Thoracic aorta (tissue), 2 donors: ENCODE measurements at regions not wholly inside any gene's neighbourhood (a gene's known extent, or its start where the extent isn't known, plus 50 kb on each side); places are given as distances from the start of the nearest gene placed in this dataset.

ENCODE experiments used
- ATAC-seq: fragments of 150-250 bp; one replicate; pipeline ENCODE4 v1.8.0; 2017; ENCODE audit warnings: low read depth; ENCODE audit not compliant: insufficient number of reproducible peaks, low FRiP score
- DNase-seq: peaks from one replicate; pipeline ENCODE4 v3.0.0-alpha.2; 2020; ENCODE audit warnings: low spot score
- H3K27ac ChIP-seq, 2 donors: fragments of 200-600 bp; sonication (generic); 1 replicate in 1 of 2; 2 replicates in 1 of 2; pipeline ENCODE4 v1.5.1; 2016; ENCODE audit warnings: mild to moderate bottlenecking in 2 of 2, moderate library complexity in 2 of 2
- H3K27me3 ChIP-seq: fragments of 200-600 bp; sonication (generic); replicated peaks from 2 replicates; pipeline ENCODE4 v1.6.0; 2016; ENCODE audit warnings: mild to moderate bottlenecking; ENCODE audit not compliant: insufficient read depth
- H3K36me3 ChIP-seq: fragments of 200-600 bp; sonication (generic); one replicate; pipeline ENCODE4 v1.5.1; 2016
- H3K4me1 ChIP-seq, 2 donors: fragments of 200-600 bp; sonication (generic); 1 replicate in 1 of 2; 2 replicates in 1 of 2; pipeline versions ENCODE4 v1.5.1 to v1.6.0; 2016; ENCODE audit warnings: low read depth in 2 of 2, mild to moderate bottlenecking in 1 of 2; ENCODE audit not compliant: control insufficient read depth in 1 of 2
- H3K4me3 ChIP-seq: fragments of 200-600 bp; sonication (generic); 2 replicates; pipeline ENCODE4 v1.5.1; 2016; ENCODE audit warnings: mild to moderate bottlenecking
- H3K9me3 ChIP-seq: fragments of 200-600 bp; sonication (generic); 2 replicates; pipeline ENCODE4 v1.5.1; 2016
- TF ChIP-seq, protein P1 (sequence below): fragments of 200-600 bp; sonication (generic); IDR thresholded peaks from one replicate; pipeline ENCODE4 v1.5.1; 2019; ENCODE audit warnings: antibody characterized with exemption

DNA sequence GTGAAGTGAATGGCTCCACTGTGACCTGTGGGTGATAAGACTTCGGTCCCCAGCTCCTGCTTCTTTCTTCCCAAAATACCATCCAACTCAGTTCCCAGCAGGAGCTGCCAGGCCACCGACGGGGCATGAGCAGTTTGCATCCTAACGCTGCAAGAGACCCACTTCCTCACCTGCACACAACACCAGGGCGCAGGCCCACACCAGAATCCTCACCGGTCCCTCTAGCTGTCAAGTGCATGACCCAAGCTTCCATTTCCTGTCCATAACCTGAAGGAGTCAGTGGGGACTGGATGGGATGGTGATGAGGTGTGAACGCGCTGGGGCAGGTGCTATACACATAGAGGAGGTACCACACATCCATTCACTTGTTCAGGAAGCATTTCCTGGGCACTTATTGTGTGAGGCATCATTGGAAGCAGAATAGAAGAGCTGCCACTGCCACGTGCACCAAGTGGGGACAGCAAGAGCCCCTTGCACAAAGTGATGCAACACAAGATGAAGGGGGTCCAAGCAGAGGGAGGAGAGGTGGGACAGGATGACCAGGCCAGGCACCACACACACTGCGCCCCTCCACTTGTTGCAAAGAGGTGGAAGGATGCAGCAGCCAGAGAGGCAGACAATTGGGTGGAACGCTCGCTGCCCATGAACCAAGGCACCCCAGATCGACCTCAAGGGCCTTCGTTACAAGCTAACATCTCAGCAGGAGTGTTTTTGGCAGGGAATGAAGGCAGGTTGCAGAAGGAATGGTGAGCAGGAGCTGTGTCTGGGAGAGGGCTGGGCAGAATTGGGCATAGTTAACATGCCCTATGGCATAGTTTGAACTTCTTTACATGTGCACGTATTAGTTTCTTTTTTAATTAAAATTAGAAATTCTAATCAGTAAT is 605.8 kb upstream of the MGMT start:
- Histone ChIP-seq H3K27ac (no peak overlapping the region), H3K36me3 (no peaks in the 10 kb centered on the region), H3K4me3 (no peak overlapping the region), H3K27me3 (no peaks in the 10 kb centered on the region), H3K9me3 (no peaks in the 10 kb centered on the region), H3K4me1 (no peaks in the 10 kb centered on the region)
- DNase-seq = no peak
- TF ChIP-seq, protein P1, sequence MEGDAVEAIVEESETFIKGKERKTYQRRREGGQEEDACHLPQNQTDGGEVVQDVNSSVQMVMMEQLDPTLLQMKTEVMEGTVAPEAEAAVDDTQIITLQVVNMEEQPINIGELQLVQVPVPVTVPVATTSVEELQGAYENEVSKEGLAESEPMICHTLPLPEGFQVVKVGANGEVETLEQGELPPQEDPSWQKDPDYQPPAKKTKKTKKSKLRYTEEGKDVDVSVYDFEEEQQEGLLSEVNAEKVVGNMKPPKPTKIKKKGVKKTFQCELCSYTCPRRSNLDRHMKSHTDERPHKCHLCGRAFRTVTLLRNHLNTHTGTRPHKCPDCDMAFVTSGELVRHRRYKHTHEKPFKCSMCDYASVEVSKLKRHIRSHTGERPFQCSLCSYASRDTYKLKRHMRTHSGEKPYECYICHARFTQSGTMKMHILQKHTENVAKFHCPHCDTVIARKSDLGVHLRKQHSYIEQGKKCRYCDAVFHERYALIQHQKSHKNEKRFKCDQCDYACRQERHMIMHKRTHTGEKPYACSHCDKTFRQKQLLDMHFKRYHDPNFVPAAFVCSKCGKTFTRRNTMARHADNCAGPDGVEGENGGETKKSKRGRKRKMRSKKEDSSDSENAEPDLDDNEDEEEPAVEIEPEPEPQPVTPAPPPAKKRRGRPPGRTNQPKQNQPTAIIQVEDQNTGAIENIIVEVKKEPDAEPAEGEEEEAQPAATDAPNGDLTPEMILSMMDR = no peak
- no peak for ATAC-seq

DNA sequence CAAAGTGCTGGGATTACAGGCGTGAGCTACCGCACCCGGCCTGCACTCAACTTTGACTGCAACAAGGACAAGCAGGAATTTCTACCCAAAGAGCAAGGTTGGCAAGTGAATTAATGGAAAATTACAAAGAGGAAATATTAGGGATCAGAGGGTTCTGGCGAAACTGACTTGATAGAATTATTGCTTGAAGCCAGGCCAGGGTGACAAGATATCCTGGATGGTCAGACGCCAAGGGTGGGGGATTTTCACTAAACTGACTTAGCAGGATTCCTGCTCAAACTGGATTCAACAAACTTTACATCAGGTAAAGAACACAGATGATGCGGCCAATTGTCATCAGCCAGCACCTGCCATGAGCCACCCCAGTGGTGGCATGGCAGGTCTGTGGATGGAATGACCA is 603.6 kb upstream of the MGMT start:
- no peak overlapping the region for H3K27ac ChIP-seq
- no peaks in the 10 kb centered on the region for H3K9me3 ChIP-seq
- ATAC-seq (no peak), DNase-seq (no peak)
- H3K4me1 ChIP-seq = no peaks in the 10 kb centered on the region
- no peaks in the 10 kb centered on the region for H3K27me3 ChIP-seq
- TF ChIP-seq, protein P1 = no peak
- no peaks in the 10 kb centered on the region for H3K36me3 ChIP-seq
- H3K4me3 ChIP-seq = no peak overlapping the region

DNA sequence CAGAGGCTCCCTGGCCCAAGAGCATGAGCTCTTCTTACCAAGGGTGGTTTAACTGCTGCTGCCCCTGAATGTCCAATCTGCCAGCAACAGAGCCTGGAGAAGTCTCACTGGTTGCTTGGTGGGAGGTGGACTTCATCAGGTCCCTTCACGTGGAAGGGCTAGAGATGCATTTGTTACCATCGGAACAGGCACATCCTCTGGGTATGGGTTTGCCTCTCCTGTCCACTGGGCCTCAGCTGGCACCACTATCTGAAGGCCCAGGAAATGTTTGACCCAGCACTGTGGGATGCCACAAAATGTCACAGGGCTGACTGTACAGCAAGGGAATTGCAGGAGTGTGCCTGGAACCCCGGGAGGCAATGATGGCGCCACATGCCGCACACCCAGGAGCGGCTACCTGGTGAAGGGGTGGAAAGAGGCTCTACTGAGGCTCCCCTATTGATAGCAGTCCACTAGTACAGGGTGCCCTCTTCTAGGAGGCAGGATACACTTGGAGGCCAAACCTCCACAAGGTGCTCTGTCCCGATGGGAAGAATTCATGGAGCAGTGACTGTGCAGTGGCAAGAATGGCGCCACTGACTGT is 603.1 kb upstream of the MGMT start:
- Histone ChIP-seq H3K36me3 (no peaks in the 10 kb centered on the region), H3K9me3 (no peaks in the 10 kb centered on the region), H3K4me3 (no peak overlapping the region), H3K27ac (no peak overlapping the region), H3K27me3 (no peaks in the 10 kb centered on the region), H3K4me1 (peaks cover 0 to 1% of the 10 kb centered on the region in 2 donors)
- no peak for DNase-seq
- no peak for ATAC-seq
- TF ChIP-seq, protein P1 = no peak

DNA sequence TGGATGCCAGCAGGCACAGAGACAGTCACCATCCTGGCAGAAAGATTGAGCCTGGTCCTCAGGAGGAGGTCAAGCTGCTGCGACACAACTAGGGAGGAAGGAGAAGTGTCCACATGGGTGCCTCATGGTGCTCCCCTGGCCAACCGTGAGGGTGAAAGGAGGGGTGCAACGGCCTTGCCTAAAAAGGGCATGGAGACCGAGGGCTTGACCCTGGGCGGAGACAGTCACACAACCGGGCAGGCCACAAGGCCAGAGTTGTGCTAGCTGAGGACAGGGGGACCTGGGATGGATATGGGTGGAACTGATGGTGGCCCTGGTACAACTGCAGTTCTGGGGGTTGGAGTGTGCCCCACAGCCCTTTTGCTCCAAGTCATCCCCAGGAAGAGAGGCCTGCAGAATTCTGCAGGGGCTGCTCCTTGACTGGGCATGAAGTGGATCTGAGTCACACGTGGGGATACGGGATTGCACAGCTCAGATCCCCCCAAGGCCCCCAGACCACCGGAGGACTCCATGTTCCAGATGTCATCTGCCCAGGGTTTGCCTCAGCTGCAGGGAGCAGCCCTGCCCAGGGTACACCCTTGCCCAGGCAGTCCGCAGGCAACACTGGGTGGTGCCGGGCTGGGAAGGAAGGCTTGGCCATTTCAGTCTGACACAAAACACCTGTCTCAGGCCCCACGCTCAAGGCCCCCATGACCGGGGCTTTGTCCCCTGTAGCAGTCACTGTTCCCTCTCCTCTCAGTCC is 602.3 kb upstream of the MGMT start:
- no peaks in the 10 kb centered on the region for H3K36me3 ChIP-seq
- peaks cover 0 to 9% of the 10 kb centered on the region in 2 donors for H3K4me1 ChIP-seq
- no peak for ATAC-seq
- DNase-seq = no peak
- H3K9me3 ChIP-seq = no peaks in the 10 kb centered on the region
- TF ChIP-seq, protein P1 = no peak
- H3K27me3 ChIP-seq = no peaks in the 10 kb centered on the region
- no peak overlapping the region for H3K27ac ChIP-seq
- H3K4me3 ChIP-seq = no peak overlapping the region
